GM21825 (cell line): ENCODE measurements at regions not wholly inside any gene's neighbourhood (a gene's known extent, or its start where the extent isn't known, plus 50 kb on each side); places are given as distances from the start of the nearest gene placed in this dataset.
A peak's percentile ranks its signal among the peaks of the same experiment; 100 is the strongest.

Experiments used
- ATAC-seq: cut with Tn5 transposase; IDR thresholded peaks from one replicate; pipeline ENCODE4 v1.9.1; 2021; ENCODE audit warnings: mild to moderate bottlenecking, moderate library complexity; ENCODE audit not compliant: unreplicated experiment

DNA sequence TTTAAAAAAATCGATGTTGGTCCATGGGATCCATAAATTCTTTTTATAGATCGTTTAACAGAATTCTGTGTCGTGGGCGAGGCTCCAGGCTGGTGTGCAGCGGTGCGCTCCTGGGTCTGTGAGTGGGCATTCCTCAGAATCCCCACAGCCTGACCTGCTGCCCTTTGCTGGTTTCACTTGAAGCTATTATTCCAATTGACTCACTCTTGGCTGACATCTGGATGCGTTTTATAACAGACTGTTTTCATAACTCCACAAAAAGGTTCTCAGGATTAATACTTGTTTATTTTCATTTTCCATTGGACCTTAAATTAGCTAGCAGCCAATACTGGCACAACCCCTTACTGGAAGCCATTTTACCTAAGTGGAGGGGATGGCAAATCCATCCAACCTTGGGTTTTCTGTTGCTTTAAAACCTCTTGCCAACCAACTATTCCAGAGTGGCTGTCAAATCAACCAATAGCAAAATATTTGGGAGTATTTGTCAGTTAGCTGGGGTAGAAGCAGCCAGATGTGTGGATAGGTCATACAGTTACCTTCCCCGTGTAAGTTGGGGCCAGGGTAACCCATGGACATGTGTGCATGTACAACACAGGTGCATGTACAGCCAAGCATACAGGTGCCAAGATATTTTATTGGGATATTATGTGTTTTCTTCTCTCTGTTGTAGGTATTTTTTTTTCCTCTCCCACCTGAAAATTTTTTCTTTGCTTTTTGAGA is 160.7 kb upstream of the ZNF32 start:
- ATAC-seq = no peak

DNA sequence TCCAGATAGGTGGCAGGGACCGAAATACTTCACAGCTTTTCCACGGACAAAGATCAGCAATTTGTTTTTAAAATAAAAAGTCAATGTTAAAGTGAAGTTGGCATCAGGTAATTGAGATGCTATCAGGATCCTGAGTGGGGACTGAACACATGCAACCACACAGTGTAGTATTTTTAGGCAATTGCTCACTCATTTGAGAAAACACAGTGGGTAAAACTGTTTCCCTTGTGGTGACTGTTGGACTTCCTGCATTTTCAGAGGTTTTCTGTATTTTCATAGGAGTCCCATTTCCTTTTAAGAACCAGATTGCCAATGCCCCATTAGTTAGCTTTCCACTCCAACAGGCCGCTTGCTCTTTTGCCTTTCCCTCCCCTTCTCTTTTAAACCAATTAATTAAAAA is 159.5 kb upstream of the ZNF32 start:
- ATAC-seq = peak; percentile 76

GRCh38 chr10:43806831-43807640 is 158.4 kb upstream of the ZNF32 start:
- no peak for ATAC-seq

- no peak for ATAC-seq
Measured at GRCh38 chr10:43803791-43804190, 155.1 kb upstream of the ZNF32 start.

DNA sequence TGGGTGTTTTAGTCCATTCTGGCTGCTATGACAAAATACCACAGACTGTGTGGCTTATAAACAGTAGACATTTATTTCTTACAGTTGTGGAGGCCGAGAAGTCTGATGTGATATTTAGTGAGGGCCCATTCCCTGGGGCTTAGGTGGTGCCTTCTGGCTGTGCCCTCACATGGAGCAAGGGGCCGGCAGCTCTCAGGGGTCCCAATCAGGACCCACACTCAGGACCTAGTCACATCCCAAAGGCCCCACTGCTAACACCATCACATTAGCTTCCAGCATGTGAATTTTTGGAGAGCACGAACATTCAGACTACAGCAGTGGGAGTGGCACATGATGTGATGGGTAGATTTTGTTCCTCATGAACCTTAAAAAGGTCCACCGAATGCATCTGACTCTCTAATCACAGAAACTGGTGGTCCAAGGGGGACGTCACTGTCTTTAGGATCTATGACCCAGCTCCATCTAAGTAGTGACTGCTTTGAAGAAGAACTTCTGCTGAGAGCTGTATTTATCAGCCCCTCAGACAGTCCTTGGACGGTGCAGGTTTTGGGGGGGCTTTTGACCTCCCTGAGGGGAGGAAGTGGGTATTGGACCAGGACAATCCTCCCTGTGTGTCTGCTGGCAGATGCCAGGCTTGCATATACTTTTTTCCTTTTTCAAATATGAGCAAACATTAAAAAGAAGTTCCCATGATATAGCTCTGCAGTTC is 154.5 kb upstream of the ZNF32 start:
- no peak for ATAC-seq

- no peak for ATAC-seq
Measured at GRCh38 chr10:43801626-43802025, 152.9 kb upstream of the ZNF32 start.

GRCh38 chr10:43801140-43801539 is 152.5 kb upstream of the ZNF32 start:
- ATAC-seq = no peak

DNA sequence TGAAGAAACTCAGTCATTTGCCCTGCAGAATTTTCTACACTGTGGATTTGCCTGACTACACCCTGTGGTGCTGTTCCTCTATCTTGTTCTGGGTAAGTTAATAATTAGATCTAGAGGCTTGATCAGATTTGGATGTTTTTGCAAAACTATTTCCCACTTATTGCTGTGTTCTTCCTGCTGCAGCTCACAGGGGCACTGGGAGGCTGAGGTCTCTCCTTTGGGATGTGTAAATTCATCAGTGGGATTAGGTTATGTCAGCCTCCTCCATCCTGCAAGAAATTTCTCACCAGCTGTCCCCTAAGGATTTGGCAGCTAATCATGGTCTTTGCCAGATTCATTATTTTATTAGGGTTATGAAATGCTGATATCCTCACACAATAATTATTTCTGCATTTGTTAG is 148.1 kb upstream of the ZNF32 start:
- no peak for ATAC-seq

DNA sequence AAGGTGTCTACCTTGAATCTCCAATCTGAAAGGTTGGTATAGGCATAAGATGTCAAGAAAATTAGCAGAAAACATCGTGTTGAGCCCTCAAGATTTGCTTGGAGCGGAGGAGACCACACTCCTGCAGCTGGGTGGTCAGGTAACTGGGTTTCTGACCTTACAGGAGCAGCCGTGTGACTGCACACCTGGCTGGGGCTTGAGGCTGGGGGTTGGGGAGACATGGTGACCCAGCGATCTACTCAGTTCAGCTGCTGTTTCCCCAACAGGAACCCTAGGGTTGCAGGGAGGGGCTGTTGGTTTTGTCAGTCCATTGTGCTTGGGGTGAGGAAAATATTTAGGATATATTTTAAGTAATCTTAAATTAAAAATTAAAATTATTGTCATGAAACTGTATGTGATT is 147.0 kb upstream of the ZNF32 start:
- no peak for ATAC-seq

- ATAC-seq = no peak
Measured at GRCh38 chr10:43795093-43795492, 146.4 kb upstream of the ZNF32 start.

- ATAC-seq = no peak
Measured at GRCh38 chr10:43794181-43794815, 145.6 kb upstream of the ZNF32 start.

DNA sequence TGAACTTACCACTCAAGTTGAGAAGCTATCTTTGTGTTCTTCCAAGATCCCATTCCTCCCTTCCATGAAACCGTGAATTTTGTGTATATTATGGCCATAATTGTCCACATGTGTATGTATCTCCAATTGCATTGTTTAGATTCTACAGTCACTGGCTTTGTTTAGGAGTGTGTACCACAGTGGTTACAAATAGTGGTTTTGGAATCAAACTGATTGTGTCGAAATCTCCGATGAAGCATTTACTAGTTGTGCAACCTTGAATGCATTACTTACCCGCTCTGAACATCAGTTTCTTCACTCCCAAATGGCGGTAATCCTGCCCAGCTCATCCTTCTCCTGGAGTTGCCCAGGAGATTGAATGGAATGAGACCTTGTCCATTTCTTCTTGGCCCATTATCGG is 145.0 kb upstream of the ZNF32 start:
- no peak for ATAC-seq

- no peak for ATAC-seq
Measured at GRCh38 chr10:43790147-43790546, 141.5 kb upstream of the ZNF32 start.

GRCh38 chr10:43785252-43785651 is 136.6 kb upstream of the ZNF32 start:
- no peak for ATAC-seq

- no peak for ATAC-seq
Measured at GRCh38 chr10:43782814-43783213, 134.1 kb upstream of the ZNF32 start.

GRCh38 chr10:43781480-43782361 is 133.0 kb upstream of the ZNF32 start:
- ATAC-seq = no peak

DNA sequence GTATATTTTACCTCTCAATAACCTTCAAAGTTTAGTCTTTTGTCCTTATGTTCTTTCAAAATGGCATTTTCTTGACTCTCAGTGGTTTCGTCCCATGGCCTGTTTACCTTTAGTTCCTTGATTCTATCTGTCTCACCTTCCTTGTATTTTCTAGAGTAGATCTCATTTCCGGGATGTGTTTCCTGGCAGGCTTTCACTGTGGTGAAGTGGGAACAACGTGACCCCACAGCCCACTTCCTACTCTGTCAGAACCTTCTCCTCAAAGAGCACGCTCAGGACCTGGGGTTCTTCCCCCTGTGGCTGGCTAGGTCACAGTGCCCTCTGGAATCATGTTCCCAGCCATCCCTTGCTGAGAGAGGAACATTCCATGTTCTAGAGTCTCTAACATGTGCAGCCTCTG is 129.9 kb upstream of the ZNF32 start:
- no peak for ATAC-seq

DNA sequence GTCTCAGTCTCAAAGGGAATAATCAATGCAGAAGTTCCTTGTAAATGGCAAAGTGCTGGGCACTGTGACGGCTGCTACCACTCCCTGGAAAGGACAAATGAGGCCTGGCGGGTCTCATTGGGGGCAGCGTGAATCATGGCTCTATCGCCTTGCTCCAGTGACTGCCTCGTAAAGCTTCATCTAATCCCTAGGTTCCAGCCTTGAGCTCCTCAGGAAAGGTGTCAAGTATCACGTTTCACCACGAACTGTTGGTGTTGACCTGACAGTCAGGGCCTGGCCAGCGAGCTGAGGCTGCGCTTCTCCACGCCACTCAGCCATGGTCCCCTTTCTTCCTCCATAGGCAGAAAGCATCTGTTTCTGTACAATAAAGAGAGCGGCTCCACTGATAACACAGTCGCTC is 126.7 kb upstream of the ZNF32 start:
- no peak for ATAC-seq

- no peak for ATAC-seq
Measured at GRCh38 chr10:43774234-43774769, 125.6 kb upstream of the ZNF32 start.

DNA sequence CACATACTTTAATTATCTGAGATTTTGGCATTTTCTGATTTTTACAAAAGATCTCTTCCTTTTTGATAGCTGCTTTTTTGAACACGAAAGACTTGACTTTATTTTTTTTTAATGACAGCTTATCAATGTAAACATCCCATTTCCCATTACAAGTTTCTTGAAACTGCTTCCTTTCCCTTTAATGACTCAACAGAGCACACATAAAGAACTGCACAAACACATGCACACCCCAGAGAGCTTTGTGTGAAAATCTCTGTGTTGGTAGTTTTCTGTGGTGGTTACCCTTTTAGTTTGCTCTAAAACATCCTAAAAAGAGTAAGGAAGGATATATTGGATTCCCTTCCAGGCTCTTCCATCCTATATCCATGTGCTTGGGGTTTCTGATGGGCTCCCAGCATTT is 125.1 kb upstream of the ZNF32 start:
- no peak for ATAC-seq
